ENCODE measurements at regions not wholly inside any gene's neighbourhood (a gene's known extent, or its start where the extent isn't known, plus 50 kb on each side); places are given as distances from the start of the nearest gene placed in this dataset.

- 64% methylated on average over 5 of the region's 5 CpGs for WGBS (ENCODE audit: low lambda C conversion rate)
- POLR2A ChIA-PET: no interaction called here
- no peak for DNase-seq
Measured at GRCh38 chr7:152512706-152513105, 76.9 kb upstream of the KMT2C start.

More at GRCh38 chr7:152512706-152513105, 76.9 kb upstream of the KMT2C start:
- TF ChIP-seq IRF3 (IDR thresholded peaks at IDR 0.05; ENCODE audit: low read depth, low read length) (no peak), PBX3 (IDR thresholded peaks at IDR 0.05) (no peak), REST (IDR thresholded peaks at IDR 0.05; ENCODE audit: low read depth, low read length) (no peak), TCF12 (IDR thresholded peaks at IDR 0.05) (no peak), NRF1 (IDR thresholded peaks at IDR 0.05; ENCODE audit: low read depth, low read length) (no peak), TAF1 (IDR thresholded peaks at IDR 0.05; ENCODE audit: borderline replicate concordance, low read depth, low read length) (no peak), YY1 (IDR thresholded peaks at IDR 0.05; ENCODE audit: low read depth) (no peak), FOSL2 (IDR thresholded peaks at IDR 0.05; ENCODE audit: borderline replicate concordance, low read depth) (no peak), RCOR1 (IDR thresholded peaks at IDR 0.05; ENCODE audit: low read length) (no peak), RFX5 (IDR thresholded peaks at IDR 0.05; ENCODE audit: low read length) (no peak), GATA2 (CRISPR knock-in tag; IDR thresholded peaks at IDR 0.05) (no peak), TEAD4 (IDR thresholded peaks at IDR 0.05; ENCODE audit: borderline replicate concordance, insufficient read depth) (no peak), SMC3 (IDR thresholded peaks at IDR 0.05; ENCODE audit: low read depth, low read length) (no peak), USF1 (IDR thresholded peaks at IDR 0.05; ENCODE audit: borderline replicate concordance, low read depth) (no peak), FOXJ3 (CRISPR knock-in tag; IDR thresholded peaks at IDR 0.05) (no peak), ELF1 (IDR thresholded peaks at IDR 0.05) (no peak), MXI1 (IDR thresholded peaks at IDR 0.05; ENCODE audit: low read depth, low read length) (no peak), JUND (IDR thresholded peaks at IDR 0.05) (no peak), CHD2 (IDR thresholded peaks at IDR 0.05; ENCODE audit: low read length, partially characterized antibody) (no peak)
- Histone ChIP-seq H3K9ac (no peak overlapping the region), H3K4me1 (ENCODE audit: control insufficient read depth in 1 of 2, insufficient read depth in 2 of 2, low read depth in 1 of 2, low read length in 1 of 2) (no peaks in the 10 kb centered on the region), H3K27me3 (ENCODE audit: insufficient read depth) (no peaks in the 10 kb centered on the region), H4K20me1 (ENCODE audit: insufficient read depth) (no peaks in the 10 kb centered on the region), H3K27ac (ENCODE audit: low read depth in 2 of 2, low read length in 1 of 2) (no peak overlapping the region), H3K4me3 (ENCODE audit: low read depth in 2 of 2, low read length in 1 of 2) (no peak overlapping the region), H3K9me2 (no peaks in the 10 kb centered on the region), H3K9me3 (no peaks in the 10 kb centered on the region), H3F3A (replicated peaks; ENCODE audit: insufficient read depth) (no peaks in the 10 kb centered on the region), H3K4me2 (no peak overlapping the region), H3K79me2 (ENCODE audit: insufficient read depth) (no peaks in the 10 kb centered on the region), H3K36me3 (replicated peaks in 1 of 2; ENCODE audit: control insufficient read depth in 1 of 2, insufficient read depth in 2 of 2, low read length in 1 of 2) (no peaks in the 10 kb centered on the region), H2AFZ (ENCODE audit: low read depth) (no peak overlapping the region)
- CTCF ChIA-PET: interaction anchor here (1.2 to 1.9 kb wide), 3 partner anchors 11 to 171 kb away, joined by 3 to 8 read pairs (median 4); no protein-coding TSS in a partner anchor

Data from SK-N-SH (cell line).